DND-41 (cell line): ENCODE measurements at regions not wholly inside any gene's neighbourhood (a gene's known extent, or its start where the extent isn't known, plus 50 kb on each side); places are given as distances from the start of the nearest gene placed in this dataset.

Experiments used
- ATAC-seq: fragments of 200-7000 bp; cut with Tn5 transposase; 3 replicates; pipeline ENCODE4 v1.9.1; 2021; ENCODE audit warnings: low read depth; ENCODE audit not compliant: insufficient read depth
- DNase-seq: peaks from one replicate; pipeline ENCODE4 v3.0.0-alpha.2; 2020
- H2AFZ ChIP-seq: 2 replicates; pipeline ENCODE4 v1.6.0; 2012; ENCODE audit warnings: low read depth, low read length
- H3K27ac ChIP-seq: 2 replicates; pipeline ENCODE4 v1.5.1; 2012; ENCODE audit warnings: low read length, inconsistent platforms
- H3K27me3 ChIP-seq: fragments of 200-600 bp; sonication (generic); 2 replicates; pipeline ENCODE4 v1.6.0; 2012; ENCODE audit warnings: low read length, mild to moderate bottlenecking, inconsistent platforms; ENCODE audit not compliant: insufficient read depth, poor library complexity
- H3K36me3 ChIP-seq: 2 replicates; pipeline ENCODE4 v1.5.1; 2012; ENCODE audit warnings: low read length, inconsistent platforms; ENCODE audit not compliant: insufficient read depth
- H3K4me1 ChIP-seq: 2 replicates; pipeline ENCODE4 v1.5.1; 2012; ENCODE audit warnings: mild to moderate bottlenecking, low read length; ENCODE audit not compliant: insufficient read depth
- H3K4me2 ChIP-seq: 2 replicates; pipeline ENCODE4 v1.6.0; 2012; ENCODE audit warnings: mild to moderate bottlenecking, moderate library complexity, low read length, inconsistent platforms; ENCODE audit not compliant: insufficient read depth
- H3K4me3 ChIP-seq, 2 experiments: fragments of 200-600 bp in 1 of 2; shearing (Covaris generic) in 1 of 2; 2 replicates each; pipeline ENCODE4 v1.5.1; 2012 to 2016; ENCODE audit warnings: inconsistent platforms in 2 of 2, low read length in 2 of 2, mild to moderate bottlenecking in 2 of 2, low read depth in 1 of 2, moderate library complexity in 1 of 2
- H3K79me2 ChIP-seq: 2 replicates; pipeline ENCODE4 v1.6.0; 2012; ENCODE audit warnings: low read length, inconsistent platforms; ENCODE audit not compliant: insufficient read depth
- H3K9ac ChIP-seq: 2 replicates; pipeline ENCODE4 v1.6.0; 2012; ENCODE audit warnings: low read depth, mild to moderate bottlenecking, inconsistent platforms, low read length, moderate library complexity
- H3K9me3 ChIP-seq: 2 replicates; pipeline ENCODE4 v1.5.1; 2012; ENCODE audit warnings: low read length, moderate library complexity, mild to moderate bottlenecking, inconsistent platforms; ENCODE audit not compliant: insufficient read depth, severe bottlenecking
- H4K20me1 ChIP-seq: 2 replicates; pipeline ENCODE4 v1.6.0; 2012; ENCODE audit warnings: low read length; ENCODE audit not compliant: insufficient read depth
- EZH2 ChIP-seq: IDR thresholded peaks from 3 replicates; pipeline ENCODE4 v1.6.1; 2012; ENCODE audit warnings: borderline replicate concordance, low read depth, mild to moderate bottlenecking, moderate library complexity, low read length, inconsistent platforms; ENCODE audit not compliant: severe bottlenecking
- TF ChIP-seq, protein P1 (sequence below): IDR thresholded peaks from 2 replicates; pipeline ENCODE4 v1.5.1; 2012; ENCODE audit warnings: borderline replicate concordance, low read length, moderate library complexity, mild to moderate bottlenecking; ENCODE audit not compliant: poor library complexity, severe bottlenecking; ENCODE audit errors: extremely low read depth

DNA sequence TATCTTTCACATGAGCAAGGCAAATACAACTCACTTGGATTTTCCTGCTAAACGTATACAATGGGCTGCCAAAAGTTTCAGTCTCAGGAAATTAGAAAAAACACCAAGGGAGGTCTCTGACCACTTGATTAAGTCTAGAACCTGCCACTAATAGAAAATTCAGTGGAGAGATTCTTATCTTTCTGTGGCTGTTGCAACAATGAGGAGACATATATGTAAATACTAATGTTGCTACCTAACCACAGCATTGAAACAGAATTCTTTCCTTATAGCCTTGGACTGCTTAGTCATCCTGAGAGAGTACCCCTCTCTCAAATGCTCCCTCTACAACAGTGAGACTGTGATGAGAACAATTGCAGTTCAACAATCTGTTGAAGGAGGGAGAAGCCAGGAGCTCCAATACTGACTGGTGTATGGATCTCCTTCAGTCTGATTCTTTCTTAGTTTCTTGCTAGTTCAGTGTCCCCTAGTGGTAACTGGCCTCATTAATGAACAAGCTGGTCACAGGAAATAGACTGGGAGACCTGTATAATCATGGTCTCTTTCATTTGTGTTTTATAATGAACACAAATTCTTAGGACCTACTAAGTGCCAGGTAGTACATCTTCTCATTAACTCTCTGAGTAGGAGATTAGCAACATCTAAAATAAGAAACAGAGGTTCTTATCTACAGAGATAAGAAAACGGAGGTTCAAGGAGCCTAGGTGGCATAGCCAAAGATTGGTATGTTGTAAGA is 164.5 kb downstream of the SLC38A4 start:
- no peak overlapping the region for H3K4me2 ChIP-seq

DNA sequence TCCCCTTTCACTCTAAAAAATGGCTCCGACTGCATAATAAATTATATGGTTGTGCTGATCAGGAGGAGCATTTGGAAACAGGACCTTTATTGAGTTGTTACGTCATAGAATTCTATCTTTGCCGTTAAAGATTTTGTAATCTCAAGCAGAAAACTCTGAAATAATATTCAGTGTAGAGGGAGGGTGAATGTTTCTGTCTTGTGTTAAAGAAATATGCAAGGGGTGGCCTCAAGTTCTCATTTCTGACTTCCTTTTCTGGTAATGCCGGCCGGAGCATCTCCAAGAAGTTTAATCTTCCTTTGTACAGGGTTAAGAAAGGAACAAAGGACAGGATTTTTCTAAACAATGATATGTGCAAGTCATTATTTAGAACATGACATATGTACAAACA is 165.1 kb downstream of the SLC38A4 start:
- no peak for TF ChIP-seq EZH2
- TF ChIP-seq, protein P1, sequence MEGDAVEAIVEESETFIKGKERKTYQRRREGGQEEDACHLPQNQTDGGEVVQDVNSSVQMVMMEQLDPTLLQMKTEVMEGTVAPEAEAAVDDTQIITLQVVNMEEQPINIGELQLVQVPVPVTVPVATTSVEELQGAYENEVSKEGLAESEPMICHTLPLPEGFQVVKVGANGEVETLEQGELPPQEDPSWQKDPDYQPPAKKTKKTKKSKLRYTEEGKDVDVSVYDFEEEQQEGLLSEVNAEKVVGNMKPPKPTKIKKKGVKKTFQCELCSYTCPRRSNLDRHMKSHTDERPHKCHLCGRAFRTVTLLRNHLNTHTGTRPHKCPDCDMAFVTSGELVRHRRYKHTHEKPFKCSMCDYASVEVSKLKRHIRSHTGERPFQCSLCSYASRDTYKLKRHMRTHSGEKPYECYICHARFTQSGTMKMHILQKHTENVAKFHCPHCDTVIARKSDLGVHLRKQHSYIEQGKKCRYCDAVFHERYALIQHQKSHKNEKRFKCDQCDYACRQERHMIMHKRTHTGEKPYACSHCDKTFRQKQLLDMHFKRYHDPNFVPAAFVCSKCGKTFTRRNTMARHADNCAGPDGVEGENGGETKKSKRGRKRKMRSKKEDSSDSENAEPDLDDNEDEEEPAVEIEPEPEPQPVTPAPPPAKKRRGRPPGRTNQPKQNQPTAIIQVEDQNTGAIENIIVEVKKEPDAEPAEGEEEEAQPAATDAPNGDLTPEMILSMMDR = no peak
- H4K20me1 ChIP-seq = no peaks in the 10 kb centered on the region
- H3K36me3 ChIP-seq = no peaks in the 10 kb centered on the region
- ATAC-seq = no peak
- no peaks in the 10 kb centered on the region for H3K79me2 ChIP-seq
- H3K27ac ChIP-seq = peak overlapping the region; percentile 57
- no peaks in the 10 kb centered on the region for H3K9me3 ChIP-seq
- DNase-seq = no peak
- no peak overlapping the region for H2AFZ ChIP-seq
- no peak overlapping the region for H3K4me3 ChIP-seq
- no peak overlapping the region for H3K9ac ChIP-seq
- no peak overlapping the region for H3K4me2 ChIP-seq
- H3K4me1 ChIP-seq = peaks cover 37% of the 10 kb centered on the region
- H3K27me3 ChIP-seq = no peaks in the 10 kb centered on the region

More for the DNA sequence above, 164.5 kb downstream of the SLC38A4 start:
- Histone ChIP-seq H3K27ac (peak overlapping the region; percentile 57), H4K20me1 (no peaks in the 10 kb centered on the region), H3K9ac (no peak overlapping the region), H3K79me2 (no peaks in the 10 kb centered on the region), H3K4me3 (no peak overlapping the region), H3K9me3 (no peaks in the 10 kb centered on the region), H3K4me1 (peaks cover 37% of the 10 kb centered on the region), H3K27me3 (no peaks in the 10 kb centered on the region), H3K36me3 (no peaks in the 10 kb centered on the region), H2AFZ (no peak overlapping the region; the same call in 1 of the 2 replicates)
- TF ChIP-seq EZH2 = no peak
- TF ChIP-seq, protein P1 = peak; percentile 79
- peak; percentile 23 for DNase-seq
- ATAC-seq = peak; percentile 80

DNA sequence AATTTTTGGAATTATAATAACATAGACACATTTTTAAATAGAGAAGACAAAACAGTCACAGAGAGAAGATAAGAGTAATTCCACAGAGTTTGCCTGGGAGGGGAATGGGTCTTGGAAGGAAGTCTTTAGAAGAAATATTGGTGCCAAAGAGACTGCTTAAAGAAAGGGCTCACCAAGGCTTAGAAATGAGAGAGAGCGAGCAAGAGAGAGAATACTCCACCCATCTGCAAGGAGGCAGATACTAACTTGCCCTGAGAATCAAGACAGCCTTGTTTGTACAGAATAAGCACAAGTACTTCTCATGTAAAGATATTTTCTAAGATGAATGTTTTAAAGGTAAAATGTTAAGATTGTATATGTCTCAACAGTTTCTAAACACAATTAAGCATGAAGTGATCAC is 165.5 kb downstream of the SLC38A4 start:
- no peaks in the 10 kb centered on the region for H3K79me2 ChIP-seq
- DNase-seq (no peak), ATAC-seq (no peak)
- H3K27ac ChIP-seq = peak overlapping the region; percentile 57
- no peaks in the 10 kb centered on the region for H3K36me3 ChIP-seq
- H3K9ac ChIP-seq = peak overlapping the region; percentile 19
- H2AFZ ChIP-seq = peak overlapping the region; percentile 46; the same call in 1 of the 2 replicates
- H3K4me2 ChIP-seq = peak overlapping the region; percentile 54
- H3K4me3 ChIP-seq = no peak overlapping the region
- no peaks in the 10 kb centered on the region for H3K9me3 ChIP-seq
- no peak for TF ChIP-seq EZH2
- TF ChIP-seq, protein P1 = no peak
- H3K27me3 ChIP-seq = no peaks in the 10 kb centered on the region
- H4K20me1 ChIP-seq = no peaks in the 10 kb centered on the region
- H3K4me1 ChIP-seq = peaks cover 37% of the 10 kb centered on the region
